A673 (cell line): ENCODE measurements at regions not wholly inside any gene's neighbourhood (a gene's known extent, or its start where the extent isn't known, plus 50 kb on each side); places are given as distances from the start of the nearest gene placed in this dataset.

Experiments used
- BruUV-seq: library from RNA; stranded (reverse); fragments of 400-500 nt; replicated peaks from 2 replicates; lab custom pipeline; 2021; lab: Mats Ljungman, UMichigan
- CTCF ChIA-PET: fragments of 300-600 bp; sonication (Branson Sonifier 250); formaldehyde crosslinking; loops from one replicate; lab custom pipeline; 2022; ENCODE audit warnings: antibody characterized with exemption; lab: Charles Lee
- POLR2A ChIA-PET: fragments of 300-600 bp; sonication (Branson Sonifier 250); formaldehyde crosslinking; loops from one replicate; lab custom pipeline; 2022; ENCODE audit warnings: antibody characterized with exemption; ENCODE audit not compliant: low non-redundant PET; lab: Charles Lee
- DNase-seq: peaks from one replicate; pipeline ENCODE4 v3.0.0-alpha.2; 2015; ENCODE audit warnings: low spot score
- H3K27ac ChIP-seq: fragments of 200-600 bp; sonication (generic); 2 replicates; pipeline ENCODE4 v1.5.1; 2016; ENCODE audit warnings: mixed run types, low read depth, mild to moderate bottlenecking, mixed read lengths, antibody characterized with exemption, low read length; ENCODE audit not compliant: poor library complexity, severe bottlenecking
- H3K27me3 ChIP-seq: fragments of 200-600 bp; sonication (generic); replicated peaks from 2 replicates; pipeline ENCODE4 v1.6.1; 2017; ENCODE audit warnings: mixed run types, low read depth, mild to moderate bottlenecking, mixed read lengths, antibody characterized with exemption, low read length; ENCODE audit not compliant: insufficient read depth, poor library complexity
- H3K36me3 ChIP-seq: fragments of 200-600 bp; sonication (generic); 2 replicates; pipeline ENCODE4 v1.6.1; 2016; ENCODE audit warnings: mixed run types, mild to moderate bottlenecking, mixed read lengths, antibody characterized with exemption, low read length; ENCODE audit not compliant: insufficient read depth, poor library complexity, severe bottlenecking
- H3K4me1 ChIP-seq: fragments of 200-600 bp; sonication (generic); 2 replicates; pipeline ENCODE4 v1.6.1; 2017; ENCODE audit warnings: mixed run types, mild to moderate bottlenecking, mixed read lengths, antibody characterized with exemption, low read length; ENCODE audit not compliant: insufficient read depth, poor library complexity, severe bottlenecking
- H3K4me3 ChIP-seq: fragments of 200-600 bp; sonication (generic); 2 replicates; pipeline ENCODE4 v1.5.1; 2016; ENCODE audit warnings: low read depth, mixed run types, mild to moderate bottlenecking, mixed read lengths, low read length; ENCODE audit not compliant: poor library complexity, severe bottlenecking
- H3K9me3 ChIP-seq: fragments of 200-600 bp; sonication (generic); 2 replicates; pipeline ENCODE4 v1.6.1; 2016; ENCODE audit warnings: mixed run types, low read depth, mild to moderate bottlenecking, mixed read lengths, antibody characterized with exemption, low read length; ENCODE audit not compliant: poor library complexity, severe bottlenecking
- EZH2 ChIP-seq: fragments of 200-600 bp; sonication (generic); IDR thresholded peaks from 2 replicates; pipeline ENCODE4 v1.6.1; 2017; ENCODE audit warnings: borderline replicate concordance, low read depth, mild to moderate bottlenecking, mixed read lengths, antibody characterized with exemption, low read length; ENCODE audit not compliant: poor library complexity, severe bottlenecking
- intact Hi-C: fragments of 100-400 bp; cut with micrococcal nuclease; formaldehyde crosslinking; loops from one replicate; pipeline ENCODE4 v1.10.0; 2022; ENCODE audit not compliant: unreplicated experiment
- TF ChIP-seq, protein P1 (sequence below): fragments of 300-800, 200-600 bp; sonication (generic); conservative IDR thresholded peaks from 2 replicates; pipeline ENCODE4 v1.5.1; 2017; ENCODE audit warnings: low read depth, mild to moderate bottlenecking, antibody characterized with exemption, low read length, moderate library complexity, mixed read lengths

GRCh38 chr12:115320967-115321366 is 637.0 kb upstream of the TBX3 start:
- no peaks in the 10 kb centered on the region for H3K36me3 ChIP-seq
- BruUV-seq: no TSS peak
- intact Hi-C loops: no loop called here
- H3K4me3 ChIP-seq: no peak overlapping the region
- TF ChIP-seq EZH2: no peak
- TF ChIP-seq, protein P1, sequence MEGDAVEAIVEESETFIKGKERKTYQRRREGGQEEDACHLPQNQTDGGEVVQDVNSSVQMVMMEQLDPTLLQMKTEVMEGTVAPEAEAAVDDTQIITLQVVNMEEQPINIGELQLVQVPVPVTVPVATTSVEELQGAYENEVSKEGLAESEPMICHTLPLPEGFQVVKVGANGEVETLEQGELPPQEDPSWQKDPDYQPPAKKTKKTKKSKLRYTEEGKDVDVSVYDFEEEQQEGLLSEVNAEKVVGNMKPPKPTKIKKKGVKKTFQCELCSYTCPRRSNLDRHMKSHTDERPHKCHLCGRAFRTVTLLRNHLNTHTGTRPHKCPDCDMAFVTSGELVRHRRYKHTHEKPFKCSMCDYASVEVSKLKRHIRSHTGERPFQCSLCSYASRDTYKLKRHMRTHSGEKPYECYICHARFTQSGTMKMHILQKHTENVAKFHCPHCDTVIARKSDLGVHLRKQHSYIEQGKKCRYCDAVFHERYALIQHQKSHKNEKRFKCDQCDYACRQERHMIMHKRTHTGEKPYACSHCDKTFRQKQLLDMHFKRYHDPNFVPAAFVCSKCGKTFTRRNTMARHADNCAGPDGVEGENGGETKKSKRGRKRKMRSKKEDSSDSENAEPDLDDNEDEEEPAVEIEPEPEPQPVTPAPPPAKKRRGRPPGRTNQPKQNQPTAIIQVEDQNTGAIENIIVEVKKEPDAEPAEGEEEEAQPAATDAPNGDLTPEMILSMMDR: no peak
- no peaks in the 10 kb centered on the region for H3K9me3 ChIP-seq
- POLR2A ChIA-PET: no interaction called here
- CTCF ChIA-PET: no interaction called here
- no peak for DNase-seq
- no peak overlapping the region for H3K27ac ChIP-seq
- no peaks in the 10 kb centered on the region for H3K4me1 ChIP-seq
- H3K27me3 ChIP-seq: no peaks in the 10 kb centered on the region

DNA sequence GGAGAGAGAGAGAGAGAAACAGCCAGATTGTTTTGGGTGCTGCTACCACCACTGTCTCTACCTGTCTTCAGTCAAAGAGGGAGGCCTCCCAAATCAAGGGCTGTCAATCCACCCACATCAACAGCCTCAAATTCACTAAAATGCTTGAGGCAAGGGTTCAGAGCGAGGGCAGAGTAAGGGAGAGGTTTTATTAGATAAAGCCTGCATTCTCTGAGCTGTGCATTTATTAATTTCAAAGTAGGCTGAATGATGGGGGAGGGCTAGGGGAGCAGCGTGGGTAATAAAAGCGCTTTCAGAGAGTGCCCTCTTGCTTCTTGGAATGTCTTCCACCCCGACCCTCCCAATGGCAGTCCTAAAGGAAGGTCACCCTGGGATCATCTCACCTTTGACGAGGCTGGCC is 636.5 kb upstream of the TBX3 start:
- Histone ChIP-seq H3K27me3 (no peaks in the 10 kb centered on the region), H3K27ac (no peak overlapping the region), H3K9me3 (no peaks in the 10 kb centered on the region), H3K4me1 (no peaks in the 10 kb centered on the region), H3K4me3 (no peak overlapping the region), H3K36me3 (no peaks in the 10 kb centered on the region)
- POLR2A ChIA-PET: no interaction called here
- TF ChIP-seq, protein P1: no peak
- TF ChIP-seq EZH2: no peak
- intact Hi-C loops: no loop called here
- no peak for DNase-seq
- no TSS peak for BruUV-seq
- CTCF ChIA-PET: no interaction called here

- no peak for TF ChIP-seq EZH2
- TF ChIP-seq, protein P1: no peak
- CTCF ChIA-PET: no interaction called here
- no peak for DNase-seq
- Histone ChIP-seq H3K27ac (no peak overlapping the region), H3K9me3 (no peaks in the 10 kb centered on the region), H3K36me3 (no peaks in the 10 kb centered on the region), H3K27me3 (no peaks in the 10 kb centered on the region), H3K4me1 (no peaks in the 10 kb centered on the region), H3K4me3 (no peak overlapping the region)
- BruUV-seq: no TSS peak
- intact Hi-C loops: no loop called here
- POLR2A ChIA-PET: no interaction called here
Observed at GRCh38 chr12:115319446-115320040, 635.6 kb upstream of the TBX3 start.
